ENCODE measurements at regions not wholly inside any gene's neighbourhood (a gene's known extent, or its start where the extent isn't known, plus 50 kb on each side); places are given as distances from the start of the nearest gene placed in this dataset.

DNA sequence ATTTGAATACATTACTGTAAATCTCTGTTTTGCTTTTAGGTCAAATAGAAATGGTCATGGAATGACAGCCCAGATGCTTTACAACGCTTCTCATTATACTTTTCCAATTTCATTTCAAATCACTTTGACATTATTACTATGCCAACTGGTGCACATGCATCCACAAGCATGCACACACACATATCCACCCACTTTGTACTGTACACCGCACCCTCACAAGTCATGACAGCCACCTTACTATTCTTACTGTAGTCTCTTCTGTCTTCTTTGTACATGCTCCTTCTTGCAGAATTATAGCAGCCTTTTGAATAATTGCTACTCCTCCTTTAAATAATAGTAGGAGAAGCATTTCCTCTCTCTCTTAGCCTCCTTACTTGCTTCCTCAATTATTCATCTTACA is 1361.4 kb downstream of the ROBO1 start:
- no peaks in the 10 kb centered on the region for H3K36me3 ChIP-seq (ENCODE audit: control insufficient read depth in 4 of 4, insufficient read depth in 4 of 4, low read length in 3 of 4)
- ChIA-PET CTCF (interaction anchor here (0.6 kb wide), 1 partner anchor 243 kb away, joined by 5 read pairs; no protein-coding TSS in a partner anchor), POLR2A (no interaction called here)
- no peak overlapping the region for H3K27ac ChIP-seq (ENCODE audit: insufficient read depth in 1 of 2, low read depth in 1 of 2, low read length in 2 of 2, poor library complexity in 1 of 2, severe bottlenecking in 2 of 2)
- H3K4me3 ChIP-seq (ENCODE audit: control insufficient read depth in 1 of 7, extremely low read depth in 1 of 7, insufficient read depth in 4 of 7, low read depth in 2 of 7, low read length in 6 of 7): no peak overlapping the region
- WGBS (ENCODE audit: insufficient coverage): 94% methylated on average over 2 of the region's 2 CpGs
- no peaks in the 10 kb centered on the region for H3K4me1 ChIP-seq (ENCODE audit: control extremely low read depth in 1 of 4, control insufficient read depth in 4 of 4, insufficient read depth in 4 of 4, low read length in 3 of 4)
- H3K9me3 ChIP-seq (ENCODE audit: control extremely low read depth in 1 of 5, control insufficient read depth in 4 of 5, insufficient read depth in 2 of 5, low read depth in 1 of 5, low read length in 4 of 5): no peaks in the 10 kb centered on the region
- no peak for DNase-seq
- peaks cover 0 to 3% (median 0%) of the 10 kb centered on the region in 5 experiments for H3K27me3 ChIP-seq (replicated peaks in 2 of 5; ENCODE audit: control insufficient read depth in 4 of 5, insufficient read depth in 5 of 5, low read length in 4 of 5)

DNA sequence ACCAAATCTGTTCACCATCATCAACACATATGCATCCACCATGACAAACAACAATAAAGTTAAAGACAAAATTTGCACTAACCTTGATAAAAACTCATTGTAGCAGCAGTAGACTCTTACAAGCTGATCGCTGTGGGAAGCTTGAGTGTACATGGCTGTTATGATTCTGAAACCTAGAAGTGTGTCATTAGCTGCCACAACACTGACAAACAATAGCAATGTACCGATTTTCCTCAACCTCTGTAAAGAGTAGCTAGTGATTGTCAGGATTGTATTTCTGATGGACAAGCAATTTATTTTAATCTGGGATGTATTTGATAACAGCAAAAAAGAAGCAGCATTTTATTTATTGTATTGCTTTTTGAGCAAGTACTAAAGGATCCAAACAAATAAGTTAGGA is 1357.7 kb downstream of the ROBO1 start:
- CTCF ChIA-PET: interaction anchor here (1.0 kb wide), 1 partner anchor 20 kb away, joined by 3 read pairs; no protein-coding TSS in a partner anchor
- WGBS (ENCODE audit: insufficient coverage): 100% methylated on average over 1 of the region's 2 CpGs

DNA sequence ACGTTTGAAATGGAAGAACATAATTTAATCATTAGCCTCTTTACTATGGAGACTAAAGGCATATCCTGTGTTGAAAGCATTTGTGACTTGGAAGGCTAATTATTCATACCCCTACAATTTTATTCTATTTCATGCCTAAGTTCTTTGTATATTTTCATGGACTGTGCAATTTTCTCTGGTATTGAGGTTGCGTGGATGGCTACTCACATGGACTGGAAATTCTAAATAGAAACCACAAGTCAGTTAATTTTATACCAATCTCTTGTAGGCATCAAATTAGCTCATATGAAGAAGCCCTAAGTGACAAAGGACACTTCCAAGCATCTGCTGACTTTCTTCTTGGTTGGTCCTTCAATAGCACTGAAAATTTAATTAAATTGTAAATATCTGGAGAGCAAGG is 1353.5 kb downstream of the ROBO1 start:
- H3K27me3 ChIP-seq (replicated peaks in 2 of 5; ENCODE audit: control insufficient read depth in 4 of 5, insufficient read depth in 5 of 5, low read length in 4 of 5): no peaks in the 10 kb centered on the region
- ChIA-PET POLR2A (no interaction called here), CTCF (no interaction called here)
- no peaks in the 10 kb centered on the region for H3K36me3 ChIP-seq (ENCODE audit: control insufficient read depth in 4 of 4, insufficient read depth in 4 of 4, low read length in 3 of 4)
- no peak for DNase-seq
- no peak overlapping the region for H3K27ac ChIP-seq (ENCODE audit: insufficient read depth in 1 of 2, low read depth in 1 of 2, low read length in 2 of 2, poor library complexity in 1 of 2, severe bottlenecking in 2 of 2)
- H3K4me1 ChIP-seq (ENCODE audit: control extremely low read depth in 1 of 4, control insufficient read depth in 4 of 4, insufficient read depth in 4 of 4, low read length in 3 of 4): no peaks in the 10 kb centered on the region
- H3K4me3 ChIP-seq (ENCODE audit: control insufficient read depth in 1 of 7, extremely low read depth in 1 of 7, insufficient read depth in 4 of 7, low read depth in 2 of 7, low read length in 6 of 7): no peak overlapping the region
- whole genome bisulfite sequencing (ENCODE audit: insufficient coverage): no CpG with 5 or more reads among the region's 2 CpGs
- H3K9me3 ChIP-seq (ENCODE audit: control extremely low read depth in 1 of 5, control insufficient read depth in 4 of 5, insufficient read depth in 2 of 5, low read depth in 1 of 5, low read length in 4 of 5): peaks cover 0 to 1% (median 0%) of the 10 kb centered on the region in 5 experiments

More for the DNA sequence above, 1357.7 kb downstream of the ROBO1 start:
- Histone ChIP-seq H3K27ac (ENCODE audit: insufficient read depth in 1 of 2, low read depth in 1 of 2, low read length in 2 of 2, poor library complexity in 1 of 2, severe bottlenecking in 2 of 2) (no peak overlapping the region), H3K4me1 (ENCODE audit: control extremely low read depth in 1 of 4, control insufficient read depth in 4 of 4, insufficient read depth in 4 of 4, low read length in 3 of 4) (no peaks in the 10 kb centered on the region), H3K36me3 (ENCODE audit: control insufficient read depth in 4 of 4, insufficient read depth in 4 of 4, low read length in 3 of 4) (no peaks in the 10 kb centered on the region), H3K9me3 (ENCODE audit: control extremely low read depth in 1 of 5, control insufficient read depth in 4 of 5, insufficient read depth in 2 of 5, low read depth in 1 of 5, low read length in 4 of 5) (peaks cover 0 to 1% (median 0%) of the 10 kb centered on the region in 5 experiments), H3K27me3 (replicated peaks in 2 of 5; ENCODE audit: control insufficient read depth in 4 of 5, insufficient read depth in 5 of 5, low read length in 4 of 5) (peaks cover 0 to 3% (median 0%) of the 10 kb centered on the region in 5 experiments), H3K4me3 (ENCODE audit: control insufficient read depth in 1 of 7, extremely low read depth in 1 of 7, insufficient read depth in 4 of 7, low read depth in 2 of 7, low read length in 6 of 7) (no peak overlapping the region)
- POLR2A ChIA-PET: no interaction called here
- DNase-seq: no peak

DNA sequence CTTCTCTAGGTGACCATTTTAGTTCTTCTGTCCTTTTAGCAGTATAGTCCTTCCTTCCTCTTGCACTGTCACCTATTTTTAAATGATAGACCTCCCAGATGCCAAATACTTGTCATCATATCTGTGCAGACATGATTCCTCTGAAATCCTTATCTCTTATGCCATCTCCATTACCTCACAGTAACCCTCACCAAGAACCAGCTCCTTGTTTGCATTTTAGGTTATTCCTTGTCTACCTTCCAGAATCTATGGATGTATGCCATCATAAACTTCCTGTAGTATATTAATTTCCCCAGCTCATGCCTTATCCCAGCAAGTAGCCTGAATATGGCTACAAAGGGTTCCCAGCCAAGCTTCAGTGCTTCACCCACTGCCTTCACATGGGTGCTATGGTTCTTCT is 1347.2 kb downstream of the ROBO1 start:
- H3K36me3 ChIP-seq (ENCODE audit: control insufficient read depth in 4 of 4, insufficient read depth in 4 of 4, low read length in 3 of 4): no peaks in the 10 kb centered on the region
- POLR2A ChIA-PET: no interaction called here
- CTCF ChIA-PET: no interaction called here

DNA sequence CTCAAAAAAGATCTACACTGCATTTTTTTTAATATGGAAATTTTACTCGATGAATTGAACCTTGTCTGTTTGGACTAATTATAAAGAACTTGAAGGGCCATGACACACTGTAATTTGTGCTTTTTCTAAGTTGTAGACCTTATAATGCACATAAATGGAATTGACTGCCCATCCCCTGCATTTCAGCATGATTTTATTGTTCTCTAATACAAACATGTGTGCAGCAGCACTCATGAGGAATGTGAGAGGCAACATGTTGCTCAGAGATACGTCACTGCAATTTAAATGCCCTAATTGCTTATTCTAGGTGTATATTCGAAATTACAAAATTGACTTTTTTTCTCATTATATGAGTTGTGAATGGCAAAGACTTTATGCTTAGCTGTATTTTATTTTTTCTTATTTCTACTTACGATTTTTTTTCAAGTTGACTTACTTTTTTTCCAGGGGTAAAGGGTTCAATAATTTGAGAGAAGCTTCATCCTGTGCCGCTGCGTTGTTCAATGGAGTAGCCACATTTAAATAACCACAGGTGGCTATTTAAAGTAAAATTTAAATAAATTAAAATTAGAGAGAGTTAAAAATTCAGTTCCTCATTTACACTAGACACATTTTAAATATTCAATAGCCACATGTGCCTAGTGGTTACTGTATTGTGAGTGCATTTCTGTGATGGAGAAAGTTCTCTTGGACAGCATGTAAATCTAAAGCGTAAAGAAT is 1346.4 kb downstream of the ROBO1 start:
- ChIA-PET CTCF (no interaction called here), POLR2A (no interaction called here)
- no peak for DNase-seq
- Histone ChIP-seq H3K9me3 (ENCODE audit: control extremely low read depth in 1 of 5, control insufficient read depth in 4 of 5, insufficient read depth in 2 of 5, low read depth in 1 of 5, low read length in 4 of 5) (no peaks in the 10 kb centered on the region), H3K4me1 (ENCODE audit: control extremely low read depth in 1 of 4, control insufficient read depth in 4 of 4, insufficient read depth in 4 of 4, low read length in 3 of 4) (no peaks in the 10 kb centered on the region), H3K27ac (ENCODE audit: insufficient read depth in 1 of 2, low read depth in 1 of 2, low read length in 2 of 2, poor library complexity in 1 of 2, severe bottlenecking in 2 of 2) (no peak overlapping the region), H3K36me3 (ENCODE audit: control insufficient read depth in 4 of 4, insufficient read depth in 4 of 4, low read length in 3 of 4) (no peaks in the 10 kb centered on the region), H3K27me3 (replicated peaks in 2 of 5; ENCODE audit: control insufficient read depth in 4 of 5, insufficient read depth in 5 of 5, low read length in 4 of 5) (no peaks in the 10 kb centered on the region), H3K4me3 (ENCODE audit: control insufficient read depth in 1 of 7, extremely low read depth in 1 of 7, insufficient read depth in 4 of 7, low read depth in 2 of 7, low read length in 6 of 7) (no peak overlapping the region)
- WGBS (ENCODE audit: insufficient coverage): no CpG with 5 or more reads among the region's 7 CpGs

More for the DNA sequence above, 1347.2 kb downstream of the ROBO1 start:
- no peak for DNase-seq
- H3K27ac ChIP-seq (ENCODE audit: insufficient read depth in 1 of 2, low read depth in 1 of 2, low read length in 2 of 2, poor library complexity in 1 of 2, severe bottlenecking in 2 of 2): no peak overlapping the region
- no peak overlapping the region for H3K4me3 ChIP-seq (ENCODE audit: control insufficient read depth in 1 of 7, extremely low read depth in 1 of 7, insufficient read depth in 4 of 7, low read depth in 2 of 7, low read length in 6 of 7)
- H3K27me3 ChIP-seq (replicated peaks in 2 of 5; ENCODE audit: control insufficient read depth in 4 of 5, insufficient read depth in 5 of 5, low read length in 4 of 5): no peaks in the 10 kb centered on the region
- H3K9me3 ChIP-seq (ENCODE audit: control extremely low read depth in 1 of 5, control insufficient read depth in 4 of 5, insufficient read depth in 2 of 5, low read depth in 1 of 5, low read length in 4 of 5): no peaks in the 10 kb centered on the region
- H3K4me1 ChIP-seq (ENCODE audit: control extremely low read depth in 1 of 4, control insufficient read depth in 4 of 4, insufficient read depth in 4 of 4, low read length in 3 of 4): no peaks in the 10 kb centered on the region

DNA sequence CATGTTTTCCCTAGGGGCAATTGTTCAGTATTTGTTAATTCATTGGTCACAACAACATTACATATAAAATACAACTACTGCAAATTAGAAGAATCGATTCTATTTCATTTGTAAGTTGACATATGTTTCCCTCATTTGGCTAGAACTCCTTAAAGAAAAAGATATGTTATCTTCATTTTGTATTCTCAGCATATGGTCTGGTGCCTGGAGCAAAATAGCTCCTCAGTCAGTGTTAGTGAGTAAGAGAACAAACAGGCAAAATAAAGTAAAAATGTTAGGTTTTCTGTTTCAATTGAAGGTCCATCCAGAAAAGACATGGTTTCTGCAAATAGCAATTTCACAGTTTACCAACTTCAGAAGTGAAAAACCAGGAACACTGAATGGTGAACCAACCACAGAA is 1343.1 kb downstream of the ROBO1 start:
- ChIA-PET CTCF (no interaction called here), POLR2A (no interaction called here)
- H3K4me1 ChIP-seq (ENCODE audit: control extremely low read depth in 1 of 4, control insufficient read depth in 4 of 4, insufficient read depth in 4 of 4, low read length in 3 of 4): no peaks in the 10 kb centered on the region
- no peaks in the 10 kb centered on the region for H3K27me3 ChIP-seq (replicated peaks in 2 of 5; ENCODE audit: control insufficient read depth in 4 of 5, insufficient read depth in 5 of 5, low read length in 4 of 5)
- no peak for DNase-seq
- no peaks in the 10 kb centered on the region for H3K36me3 ChIP-seq (ENCODE audit: control insufficient read depth in 4 of 4, insufficient read depth in 4 of 4, low read length in 3 of 4)
- no peak overlapping the region for H3K27ac ChIP-seq (ENCODE audit: insufficient read depth in 1 of 2, low read depth in 1 of 2, low read length in 2 of 2, poor library complexity in 1 of 2, severe bottlenecking in 2 of 2)
- H3K4me3 ChIP-seq (ENCODE audit: control insufficient read depth in 1 of 7, extremely low read depth in 1 of 7, insufficient read depth in 4 of 7, low read depth in 2 of 7, low read length in 6 of 7): no peak overlapping the region
- WGBS (ENCODE audit: insufficient coverage): 100% methylated on average over 1 of the region's 1 CpG
- H3K9me3 ChIP-seq (ENCODE audit: control extremely low read depth in 1 of 5, control insufficient read depth in 4 of 5, insufficient read depth in 2 of 5, low read depth in 1 of 5, low read length in 4 of 5): no peaks in the 10 kb centered on the region

DNA sequence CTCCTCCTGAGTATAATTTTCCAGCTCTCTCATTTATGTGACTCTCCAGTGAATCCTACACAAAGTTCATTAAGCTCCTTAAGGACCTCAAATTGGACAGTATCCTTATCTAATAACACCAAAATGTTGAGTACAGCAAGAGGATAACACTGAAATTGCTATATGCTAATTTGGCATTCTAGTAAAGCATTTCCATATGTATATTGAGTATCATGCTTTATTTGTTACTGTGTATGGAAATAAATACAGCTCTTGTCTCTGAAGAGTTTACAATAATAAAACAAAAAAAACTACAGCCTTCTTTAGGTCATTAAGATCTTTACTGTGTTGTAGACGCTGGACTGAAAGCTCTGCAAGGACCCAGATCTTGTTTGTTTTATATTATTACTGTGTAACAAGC is 1341.3 kb downstream of the ROBO1 start:
- no peaks in the 10 kb centered on the region for H3K9me3 ChIP-seq (ENCODE audit: control extremely low read depth in 1 of 5, control insufficient read depth in 4 of 5, insufficient read depth in 2 of 5, low read depth in 1 of 5, low read length in 4 of 5)
- H3K27me3 ChIP-seq (replicated peaks in 2 of 5; ENCODE audit: control insufficient read depth in 4 of 5, insufficient read depth in 5 of 5, low read length in 4 of 5): no peaks in the 10 kb centered on the region
- H3K27ac ChIP-seq (ENCODE audit: insufficient read depth in 1 of 2, low read depth in 1 of 2, low read length in 2 of 2, poor library complexity in 1 of 2, severe bottlenecking in 2 of 2): no peak overlapping the region
- DNase-seq: no peak
- ChIA-PET POLR2A (no interaction called here), CTCF (no interaction called here)
- no CpG with 5 or more reads among the region's 1 CpG for WGBS (ENCODE audit: insufficient coverage)
- no peaks in the 10 kb centered on the region for H3K4me1 ChIP-seq (ENCODE audit: control extremely low read depth in 1 of 4, control insufficient read depth in 4 of 4, insufficient read depth in 4 of 4, low read length in 3 of 4)
- no peak overlapping the region for H3K4me3 ChIP-seq (ENCODE audit: control insufficient read depth in 1 of 7, extremely low read depth in 1 of 7, insufficient read depth in 4 of 7, low read depth in 2 of 7, low read length in 6 of 7)
- H3K36me3 ChIP-seq (ENCODE audit: control insufficient read depth in 4 of 4, insufficient read depth in 4 of 4, low read length in 3 of 4): no peaks in the 10 kb centered on the region

Data from common myeloid progenitor, CD34-positive (primary cell).